ENCODE measurements at regions not wholly inside any gene's neighbourhood (a gene's known extent, or its start where the extent isn't known, plus 50 kb on each side); places are given as distances from the start of the nearest gene placed in this dataset.
A peak's percentile ranks its signal among the peaks of the same experiment; 100 is the strongest.

- no peak for DNase-seq
Measured at GRCh38 chr20:37643400-37643799, 50.4 kb upstream of the CTNNBL1 start.

GRCh38 chr20:37642246-37642645 lies 51.6 kb upstream of the CTNNBL1 start:
- no peak for DNase-seq

GRCh38 chr20:37640600-37641561 lies 52.9 kb upstream of the CTNNBL1 start:
- DNase-seq, result no peak

GRCh38 chr20:37638527-37638926 lies 55.3 kb upstream of the CTNNBL1 start:
- DNase-seq, result no peak

GRCh38 chr20:37636977-37637376 lies 56.9 kb upstream of the CTNNBL1 start:
- DNase-seq, result no peak

GRCh38 chr20:37636212-37636975 lies 57.4 kb upstream of the CTNNBL1 start:
- no peak for DNase-seq

- DNase-seq, result no peak
Measured at GRCh38 chr20:37630993-37631392, 62.8 kb upstream of the CTNNBL1 start.

- DNase-seq, result no peak
Measured at GRCh38 chr20:37630166-37630565, 63.7 kb upstream of the CTNNBL1 start.

- no peak for DNase-seq
Measured at GRCh38 chr20:37627767-37628130, 66.1 kb upstream of the CTNNBL1 start.

GRCh38 chr20:37627060-37627766 lies 66.6 kb upstream of the CTNNBL1 start:
- peak in 10 of 56 donors; percentile 0 to 21 (median 4) for DNase-seq

GRCh38 chr20:37624963-37625362 lies 68.9 kb upstream of the CTNNBL1 start:
- DNase-seq, result no peak

GRCh38 chr20:37622728-37623127 lies 71.1 kb upstream of the CTNNBL1 start:
- DNase-seq, result no peak

GRCh38 chr20:37619496-37619895 lies 74.3 kb upstream of the CTNNBL1 start:
- DNase-seq, result no peak

- no peak for DNase-seq
Measured at GRCh38 chr20:37616110-37616425, 77.8 kb upstream of the CTNNBL1 start.

- peak in 5 of 56 donors; percentile 0 to 23 (median 4) for DNase-seq
Measured at GRCh38 chr20:37615340-37616109, 78.3 kb upstream of the CTNNBL1 start.

- no peak for DNase-seq
Measured at GRCh38 chr20:37611852-37612251, 82.0 kb upstream of the CTNNBL1 start.

GRCh38 chr20:37611346-37611745 lies 82.5 kb upstream of the CTNNBL1 start:
- no peak for DNase-seq

- DNase-seq, result no peak
Measured at GRCh38 chr20:37610203-37610798, 82.6 kb upstream of the BLCAP start.

GRCh38 chr20:37602634-37603033 lies 75.0 kb upstream of the BLCAP start:
- no peak for DNase-seq

GRCh38 chr20:37600486-37600885 lies 72.8 kb upstream of the BLCAP start:
- no peak for DNase-seq

Measured in nucleus accumbens (tissue), 56 donors.